ENCODE measurements at regions not wholly inside any gene's neighbourhood (a gene's known extent, or its start where the extent isn't known, plus 50 kb on each side); places are given as distances from the start of the nearest gene placed in this dataset.
A peak's percentile ranks its signal among the peaks of the same experiment; 100 is the strongest.

GRCh38 chr4:30939684-30940083 is 219.5 kb downstream of the PCDH7 start:
- CTCF ChIA-PET = no interaction called here
- no peaks in the 10 kb centered on the region; the same call in 1 of the 2 replicates for H3K4me1 ChIP-seq (ENCODE audit: control insufficient read depth, insufficient read depth, low read length)
- intact Hi-C loops (cut with micrococcal nuclease; ENCODE audit: unreplicated experiment) = no loop called here
- POLR2A ChIA-PET = no interaction called here
- no TSS peak for BruUV-seq (replicated peaks)
- H3K9me3 ChIP-seq (ENCODE audit: control insufficient read depth, insufficient read depth, low read depth, low read length) = no peaks in the 10 kb centered on the region
- peak overlapping the region; percentile 61; the same call in 1 of the 2 replicates for H3K27ac ChIP-seq (ENCODE audit: low read length)
- ATAC-seq (no peak), DNase-seq (ENCODE audit: low read depth, low spot score) (no peak)
- no peak overlapping the region for H3K4me3 ChIP-seq (ENCODE audit: low read depth in 2 of 2, low read length in 2 of 2)
- peak; percentile 41; the same call in 1 of the 2 replicates for TF ChIP-seq TCF7L2 (IDR thresholded peaks at IDR 0.05; ENCODE audit: low read depth, low read length)
- TF ChIP-seq CTCF (IDR thresholded peaks at IDR 0.05) = no peak
- H3K27me3 ChIP-seq (ENCODE audit: control insufficient read depth, insufficient read depth, low read length) = no peaks in the 10 kb centered on the region
- no peaks in the 10 kb centered on the region; the same call in 1 of the 2 replicates for H3K36me3 ChIP-seq (ENCODE audit: control insufficient read depth, insufficient read depth, low read length)
- in situ Hi-C loops (cut with HindIII; ENCODE audit: low pct_unique_long_range_greater_than_20kb, low sequenced_read_pairs) = no loop called here

- no peaks in the 10 kb centered on the region; the same call in 1 of the 2 replicates for H3K4me1 ChIP-seq (ENCODE audit: control insufficient read depth, insufficient read depth, low read length)
- no peak overlapping the region for H3K4me3 ChIP-seq (ENCODE audit: low read depth in 2 of 2, low read length in 2 of 2)
- intact Hi-C loops (cut with micrococcal nuclease; ENCODE audit: unreplicated experiment) (no loop called here), in situ Hi-C loops (cut with HindIII; ENCODE audit: low pct_unique_long_range_greater_than_20kb, low sequenced_read_pairs) (no loop called here)
- CTCF ChIA-PET = no interaction called here
- no peak for ATAC-seq
- no peak overlapping the region for H3K27ac ChIP-seq (ENCODE audit: low read length)
- H3K27me3 ChIP-seq (ENCODE audit: control insufficient read depth, insufficient read depth, low read length) = no peaks in the 10 kb centered on the region
- no TSS peak for BruUV-seq (replicated peaks)
- no peaks in the 10 kb centered on the region for H3K9me3 ChIP-seq (ENCODE audit: control insufficient read depth, insufficient read depth, low read depth, low read length)
- POLR2A ChIA-PET = no interaction called here
- DNase-seq (ENCODE audit: low read depth, low spot score) = no peak
- TF ChIP-seq SIN3A (IDR thresholded peaks at IDR 0.05; ENCODE audit: borderline replicate concordance, insufficient read depth, low read depth, low read length) = no peak
- no peak for TF ChIP-seq CTCF (IDR thresholded peaks at IDR 0.05)
- TF ChIP-seq TCF7L2 (IDR thresholded peaks at IDR 0.05; ENCODE audit: low read depth, low read length) = no peak
- no peak for TF ChIP-seq POLR2AphosphoS5 (IDR thresholded peaks at IDR 0.05; ENCODE audit: low read depth, low read length)
- no peak for TF ChIP-seq REST (IDR thresholded peaks at IDR 0.05; ENCODE audit: insufficient read depth in 1 of 2, low read depth in 2 of 2, low read length in 1 of 2)
- no peaks in the 10 kb centered on the region; the same call in 1 of the 2 replicates for H3K36me3 ChIP-seq (ENCODE audit: control insufficient read depth, insufficient read depth, low read length)
These were observed 221.5 kb downstream of the PCDH7 start for GRCh38 chr4:30941641-30942040.

Measured in Panc1 (cell line).